HepG2 (cell line): ENCODE measurements at regions not wholly inside any gene's neighbourhood (a gene's known extent, or its start where the extent isn't known, plus 50 kb on each side); places are given as distances from the start of the nearest gene placed in this dataset.

Source experiments
- ATAC-seq: fragments of 200-7000 bp; cut with Tn5 transposase; 3 replicates; pipeline ENCODE4 v1.9.1; 2020; ENCODE audit warnings: mild to moderate bottlenecking, moderate library complexity
- BruUV-seq: library from RNA; stranded (reverse); fragments of 400-500 nt; replicated peaks from 2 replicates; lab custom pipeline; 2021; lab: Mats Ljungman, UMichigan
- CTCF ChIA-PET: fragments of 300-600 bp; formaldehyde crosslinking; extraction: SDS; loops from one replicate; lab custom pipeline; 2021; ENCODE audit warnings: low total read pairs, inconsistent platforms, low intra/inter-chr PET ratio; lab: Yijun Ruan, JAX
- POLR2A ChIA-PET: fragments of 350-600 bp; sonication (Branson Sonifier 250); formaldehyde crosslinking; loops from one replicate; lab custom pipeline; 2020; ENCODE audit warnings: antibody characterized with exemption, inconsistent platforms; lab: Yijun Ruan, JAX
- DNase-seq: peaks from one replicate; pipeline ENCODE4 v3.0.0-alpha.2; 2015; ENCODE audit warnings: low spot score
- FAIRE-seq: peaks from 3 replicates; lab custom pipeline; 2011; peaks lifted over from hg19 to GRCh38; lab: Jason Lieb, UNC
- H2AFZ ChIP-seq: one replicate; pipeline ENCODE4 v1.6.1; 2011; ENCODE audit warnings: low read length, inconsistent platforms
- H3K27ac ChIP-seq: fragments of 300-600 bp; 3 replicates; pipeline ENCODE4 v1.8.0; 2011; ENCODE audit warnings: mixed run types, mild to moderate bottlenecking, mixed read lengths, low read length, inconsistent platforms; ENCODE audit not compliant: insufficient read depth; ENCODE audit errors: extremely low read length
- H3K27me3 ChIP-seq, 2 experiments: fragments of 200-600 bp in 1 of 2; 2 replicates in 1 of 2; 3 replicates in 1 of 2; pipeline versions ENCODE4 v1.6.0 to v1.8.0; 2011; ENCODE audit warnings: low read length in 2 of 2, mild to moderate bottlenecking in 2 of 2, moderate library complexity in 2 of 2, inconsistent platforms in 1 of 2; ENCODE audit not compliant: insufficient read depth in 2 of 2, control insufficient read depth in 1 of 2
- H3K36me3 ChIP-seq, 2 experiments: fragments of 200-600 bp in 1 of 2; replicated peaks in 1 of 2; 2 replicates in 1 of 2; 3 replicates in 1 of 2; pipeline versions ENCODE4 v1.5.1 to v1.8.0; 2011; ENCODE audit warnings: low read length in 2 of 2, inconsistent platforms in 1 of 2; ENCODE audit not compliant: insufficient read depth in 2 of 2, control insufficient read depth in 1 of 2
- H3K4me1 ChIP-seq: 2 replicates; pipeline ENCODE4 v1.5.1; 2012; ENCODE audit warnings: low read length, inconsistent platforms; ENCODE audit not compliant: insufficient read depth
- H3K4me2 ChIP-seq: 2 replicates; pipeline ENCODE4 v1.6.0; 2011; ENCODE audit warnings: low read depth, low read length, inconsistent platforms
- H3K4me3 ChIP-seq, 3 experiments: fragments of 200-600 bp in 1 of 3; sonication (generic), shearing (Covaris generic) in 1 of 3; replicated peaks in 1 of 3; 2 replicates each; pipeline ENCODE4 v1.5.1; 2011 to 2016; ENCODE audit warnings: low read length in 3 of 3, inconsistent platforms in 2 of 3, low read depth in 2 of 3, mild to moderate bottlenecking in 2 of 3, control low read depth in 1 of 3, mixed read lengths in 1 of 3; ENCODE audit not compliant: insufficient read depth in 1 of 3
- H3K79me2 ChIP-seq: one replicate; pipeline ENCODE4 v1.6.1; 2011; ENCODE audit warnings: low read length, inconsistent platforms; ENCODE audit not compliant: insufficient read depth
- H3K9ac ChIP-seq: 2 replicates; pipeline ENCODE4 v1.6.0; 2011; ENCODE audit warnings: mild to moderate bottlenecking, low read depth, low read length, inconsistent platforms; ENCODE audit not compliant: insufficient read depth
- H3K9me3 ChIP-seq: 2 replicates; pipeline ENCODE4 v1.5.1; 2012; ENCODE audit warnings: mild to moderate bottlenecking, low read length
- H4K20me1 ChIP-seq: 2 replicates; pipeline ENCODE4 v1.6.0; 2011; ENCODE audit warnings: inconsistent platforms, mild to moderate bottlenecking, low read length, moderate library complexity; ENCODE audit not compliant: insufficient read depth
- CHD4 ChIP-seq: fragments of 200-600 bp; sonication (generic); IDR thresholded peaks from 2 replicates; pipeline ENCODE4 v1.7.0; 2017; ENCODE audit warnings: mild to moderate bottlenecking, low read length, borderline replicate concordance
- SRSF9 ChIP-seq: fragments of 200-400 bp; formaldehyde crosslinking; IDR thresholded peaks from 2 replicates; pipeline ENCODE4 v1.6.1; 2018; ENCODE audit warnings: borderline replicate concordance, mild to moderate bottlenecking, low read depth, low read length; ENCODE audit not compliant: insufficient read depth, poor library complexity, severe bottlenecking
- ZMYM3 ChIP-seq: sonication (generic); formaldehyde crosslinking; IDR thresholded peaks from 2 replicates; pipeline ENCODE4 v1.5.1; 2020; ENCODE audit warnings: mild to moderate bottlenecking, missing genetic modification reagents
- ZNF678 ChIP-seq: sonication (generic); formaldehyde crosslinking; IDR thresholded peaks from 2 replicates; pipeline ENCODE4 v1.4.0; 2020; ENCODE audit warnings: mild to moderate bottlenecking, missing genetic modification reagents
- ZNF703 ChIP-seq: sonication (generic); formaldehyde crosslinking; IDR thresholded peaks from 2 replicates; pipeline ENCODE4 v1.5.1; 2020; ENCODE audit warnings: missing genetic modification reagents, mild to moderate bottlenecking, moderate library complexity, borderline replicate concordance
- ZSCAN31 ChIP-seq: sonication (generic); formaldehyde crosslinking; IDR thresholded peaks from 2 replicates; pipeline ENCODE4 v1.5.0; 2020; ENCODE audit warnings: low read depth, mild to moderate bottlenecking, missing genetic modification reagents
- in situ Hi-C: cut with HindIII; loops from 2 replicates; pipeline ENCODE4 v1.10.0; 2017; ENCODE audit warnings: low pct_unique_long_range_greater_than_20kb; ENCODE audit not compliant: extremely low pct_ligation_motif_present
- intact Hi-C: fragments of 100-400 bp; cut with micrococcal nuclease; formaldehyde crosslinking; loops from one replicate; pipeline ENCODE4 v1.10.0; 2022; ENCODE audit not compliant: unreplicated experiment
- TF ChIP-seq, protein P1 (sequence below): IDR thresholded peaks from 2 replicates; pipeline ENCODE4 v1.6.1; 2016
- TF ChIP-seq, protein P2 (sequence below): sonication (generic); formaldehyde crosslinking; IDR thresholded peaks from 2 replicates; pipeline ENCODE4 v1.5.1; 2020; ENCODE audit warnings: missing genetic modification reagents, mild to moderate bottlenecking, borderline replicate concordance
- TF ChIP-seq, protein P3 (sequence below): IDR thresholded peaks from 2 replicates; pipeline ENCODE4 v1.6.1; 2016; ENCODE audit warnings: control low read depth
- TF ChIP-seq, protein P4 (sequence below): sonication (generic); formaldehyde crosslinking; conservative IDR thresholded peaks from 2 replicates; pipeline ENCODE4 v1.8.0; 2022; ENCODE audit warnings: mild to moderate bottlenecking, moderate library complexity, missing genetic modification reagents

DNA sequence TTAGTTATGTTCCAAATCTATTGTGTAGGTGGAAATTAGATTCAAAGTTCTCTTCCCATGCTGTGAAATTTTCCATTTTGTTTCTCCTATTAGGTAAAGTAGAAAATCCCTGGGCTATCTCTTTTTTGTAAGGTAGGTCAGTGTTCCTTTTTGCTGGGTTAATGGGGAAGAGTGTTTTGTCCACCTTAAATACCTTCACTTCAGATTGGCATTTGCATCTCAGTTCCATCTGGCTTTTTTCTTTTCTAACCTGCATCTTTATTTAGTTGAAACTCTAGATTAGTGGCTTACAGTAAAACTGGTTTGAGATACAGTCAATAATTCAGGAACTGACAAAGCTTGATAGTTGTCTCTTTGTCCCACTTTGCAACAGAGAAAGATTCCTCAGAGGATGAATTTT, 1115.8 kb downstream of the PDHA2 start:
- no peak for ATAC-seq
- Histone ChIP-seq H3K36me3 (no peaks in the 10 kb centered on the region), H4K20me1 (no peaks in the 10 kb centered on the region), H3K4me1 (no peaks in the 10 kb centered on the region), H3K4me2 (no peak overlapping the region), H3K27me3 (no peaks in the 10 kb centered on the region), H3K27ac (no peak overlapping the region), H3K9me3 (no peaks in the 10 kb centered on the region; the same call in 1 of the 2 replicates), H2AFZ (no peak overlapping the region), H3K4me3 (no peak overlapping the region), H3K9ac (no peak overlapping the region), H3K79me2 (no peaks in the 10 kb centered on the region)
- DNase-seq: no peak
- BruUV-seq: no TSS peak
- TF ChIP-seq CHD4: no peak
- TF ChIP-seq, protein P1, sequence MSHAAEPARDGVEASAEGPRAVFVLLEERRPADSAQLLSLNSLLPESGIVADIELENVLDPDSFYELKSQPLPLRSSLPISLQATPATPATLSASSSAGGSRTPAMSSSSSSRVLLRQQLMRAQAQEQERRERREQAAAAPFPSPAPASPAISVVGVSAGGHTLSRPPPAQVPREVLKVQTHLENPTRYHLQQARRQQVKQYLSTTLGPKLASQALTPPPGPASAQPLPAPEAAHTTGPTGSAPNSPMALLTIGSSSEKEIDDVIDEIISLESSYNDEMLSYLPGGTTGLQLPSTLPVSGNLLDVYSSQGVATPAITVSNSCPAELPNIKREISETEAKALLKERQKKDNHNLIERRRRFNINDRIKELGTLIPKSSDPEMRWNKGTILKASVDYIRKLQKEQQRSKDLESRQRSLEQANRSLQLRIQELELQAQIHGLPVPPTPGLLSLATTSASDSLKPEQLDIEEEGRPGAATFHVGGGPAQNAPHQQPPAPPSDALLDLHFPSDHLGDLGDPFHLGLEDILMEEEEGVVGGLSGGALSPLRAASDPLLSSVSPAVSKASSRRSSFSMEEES: no peak
- TF ChIP-seq, protein P2, sequence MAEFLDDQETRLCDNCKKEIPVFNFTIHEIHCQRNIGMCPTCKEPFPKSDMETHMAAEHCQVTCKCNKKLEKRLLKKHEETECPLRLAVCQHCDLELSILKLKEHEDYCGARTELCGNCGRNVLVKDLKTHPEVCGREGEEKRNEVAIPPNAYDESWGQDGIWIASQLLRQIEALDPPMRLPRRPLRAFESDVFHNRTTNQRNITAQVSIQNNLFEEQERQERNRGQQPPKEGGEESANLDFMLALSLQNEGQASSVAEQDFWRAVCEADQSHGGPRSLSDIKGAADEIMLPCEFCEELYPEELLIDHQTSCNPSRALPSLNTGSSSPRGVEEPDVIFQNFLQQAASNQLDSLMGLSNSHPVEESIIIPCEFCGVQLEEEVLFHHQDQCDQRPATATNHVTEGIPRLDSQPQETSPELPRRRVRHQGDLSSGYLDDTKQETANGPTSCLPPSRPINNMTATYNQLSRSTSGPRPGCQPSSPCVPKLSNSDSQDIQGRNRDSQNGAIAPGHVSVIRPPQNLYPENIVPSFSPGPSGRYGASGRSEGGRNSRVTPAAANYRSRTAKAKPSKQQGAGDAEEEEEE (CRISPR knock-in tag): no peak
- no peak for TF ChIP-seq ZSCAN31 (CRISPR knock-in tag)
- no peak for TF ChIP-seq ZNF703 (CRISPR knock-in tag)
- no peak for TF ChIP-seq ZMYM3 (CRISPR knock-in tag)
- TF ChIP-seq ZNF678 (CRISPR knock-in tag): no peak
- TF ChIP-seq, protein P3, sequence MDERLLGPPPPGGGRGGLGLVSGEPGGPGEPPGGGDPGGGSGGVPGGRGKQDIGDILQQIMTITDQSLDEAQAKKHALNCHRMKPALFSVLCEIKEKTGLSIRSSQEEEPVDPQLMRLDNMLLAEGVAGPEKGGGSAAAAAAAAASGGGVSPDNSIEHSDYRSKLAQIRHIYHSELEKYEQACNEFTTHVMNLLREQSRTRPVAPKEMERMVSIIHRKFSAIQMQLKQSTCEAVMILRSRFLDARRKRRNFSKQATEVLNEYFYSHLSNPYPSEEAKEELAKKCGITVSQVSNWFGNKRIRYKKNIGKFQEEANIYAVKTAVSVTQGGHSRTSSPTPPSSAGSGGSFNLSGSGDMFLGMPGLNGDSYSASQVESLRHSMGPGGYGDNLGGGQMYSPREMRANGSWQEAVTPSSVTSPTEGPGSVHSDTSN (CRISPR knock-in tag): no peak
- TF ChIP-seq, protein P4, sequence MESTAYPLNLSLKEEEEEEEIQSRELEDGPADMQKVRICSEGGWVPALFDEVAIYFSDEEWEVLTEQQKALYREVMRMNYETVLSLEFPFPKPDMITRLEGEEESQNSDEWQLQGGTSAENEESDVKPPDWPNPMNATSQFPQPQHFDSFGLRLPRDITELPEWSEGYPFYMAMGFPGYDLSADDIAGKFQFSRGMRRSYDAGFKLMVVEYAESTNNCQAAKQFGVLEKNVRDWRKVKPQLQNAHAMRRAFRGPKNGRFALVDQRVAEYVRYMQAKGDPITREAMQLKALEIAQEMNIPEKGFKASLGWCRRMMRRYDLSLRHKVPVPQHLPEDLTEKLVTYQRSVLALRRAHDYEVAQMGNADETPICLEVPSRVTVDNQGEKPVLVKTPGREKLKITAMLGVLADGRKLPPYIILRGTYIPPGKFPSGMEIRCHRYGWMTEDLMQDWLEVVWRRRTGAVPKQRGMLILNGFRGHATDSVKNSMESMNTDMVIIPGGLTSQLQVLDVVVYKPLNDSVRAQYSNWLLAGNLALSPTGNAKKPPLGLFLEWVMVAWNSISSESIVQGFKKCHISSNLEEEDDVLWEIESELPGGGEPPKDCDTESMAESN (CRISPR knock-in tag): no peak
- TF ChIP-seq SRSF9: no peak
- intact Hi-C loops: no loop called here
- CTCF ChIA-PET: no interaction called here
- in situ Hi-C loops: no loop called here
- no peak for FAIRE-seq
- POLR2A ChIA-PET: no interaction called here
